ENCODE measurements at regions not wholly inside any gene's neighbourhood (a gene's known extent, or its start where the extent isn't known, plus 50 kb on each side); places are given as distances from the start of the nearest gene placed in this dataset.

DNA sequence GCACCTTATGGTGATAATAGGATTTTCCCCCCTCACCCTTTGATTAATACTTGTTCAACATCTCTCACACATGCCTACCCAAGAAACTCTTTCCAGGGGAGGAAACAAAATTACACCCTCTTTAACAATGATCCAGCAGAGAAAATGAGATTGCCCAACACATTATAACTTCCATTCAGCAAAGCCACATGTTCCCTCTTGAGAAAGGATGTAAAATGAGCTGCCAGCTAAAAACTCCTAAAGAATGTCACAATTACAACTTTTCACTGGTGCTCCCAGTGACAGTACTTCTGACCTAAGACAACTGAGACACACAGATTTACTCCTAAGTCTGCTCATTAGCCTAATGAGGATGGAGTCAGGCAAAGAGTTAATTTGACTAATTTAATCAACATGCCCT, 621.4 kb downstream of the DIAPH3 start:
- no peak overlapping the region for H3K4me3 ChIP-seq (ENCODE audit: control insufficient read depth in 1 of 7, extremely low read depth in 1 of 7, insufficient read depth in 4 of 7, low read depth in 2 of 7, low read length in 6 of 7)
- no peaks in the 10 kb centered on the region for H3K4me1 ChIP-seq (ENCODE audit: control extremely low read depth in 1 of 4, control insufficient read depth in 4 of 4, insufficient read depth in 4 of 4, low read length in 3 of 4)
- POLR2A ChIA-PET = no interaction called here
- H3K9me3 ChIP-seq (ENCODE audit: control extremely low read depth in 1 of 5, control insufficient read depth in 4 of 5, insufficient read depth in 2 of 5, low read depth in 1 of 5, low read length in 4 of 5) = no peaks in the 10 kb centered on the region
- CTCF ChIA-PET = no interaction called here
- H3K27ac ChIP-seq (ENCODE audit: insufficient read depth in 1 of 2, low read depth in 1 of 2, low read length in 2 of 2, poor library complexity in 1 of 2, severe bottlenecking in 2 of 2) = no peak overlapping the region
- no peaks in the 10 kb centered on the region for H3K36me3 ChIP-seq (ENCODE audit: control insufficient read depth in 4 of 4, insufficient read depth in 4 of 4, low read length in 3 of 4)
- DNase-seq = no peak
- H3K27me3 ChIP-seq (replicated peaks in 2 of 5; ENCODE audit: control insufficient read depth in 4 of 5, insufficient read depth in 5 of 5, low read length in 4 of 5) = no peaks in the 10 kb centered on the region

DNA sequence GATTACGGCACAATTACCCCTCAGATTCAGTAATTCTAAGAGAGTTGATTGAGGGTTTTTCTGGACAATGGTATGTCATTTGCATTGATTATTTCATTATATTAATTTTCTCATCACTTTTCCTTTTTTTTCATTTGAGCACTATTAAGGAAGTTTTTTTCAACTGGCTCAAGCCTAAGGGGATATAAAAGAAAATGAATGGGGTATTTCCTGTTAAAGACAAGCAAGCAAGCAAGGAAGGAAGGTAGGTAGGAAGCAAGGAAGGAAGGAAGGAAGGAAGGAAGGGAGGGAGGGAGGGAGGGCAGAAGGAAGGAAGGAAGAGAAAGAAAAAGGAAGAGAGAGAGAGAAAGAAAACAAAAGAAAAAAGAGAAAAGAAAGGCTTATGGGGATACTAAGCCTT, 620.3 kb downstream of the DIAPH3 start:
- no peaks in the 10 kb centered on the region for H3K27me3 ChIP-seq (replicated peaks in 2 of 5; ENCODE audit: control insufficient read depth in 4 of 5, insufficient read depth in 5 of 5, low read length in 4 of 5)
- CTCF ChIA-PET = no interaction called here

DNA sequence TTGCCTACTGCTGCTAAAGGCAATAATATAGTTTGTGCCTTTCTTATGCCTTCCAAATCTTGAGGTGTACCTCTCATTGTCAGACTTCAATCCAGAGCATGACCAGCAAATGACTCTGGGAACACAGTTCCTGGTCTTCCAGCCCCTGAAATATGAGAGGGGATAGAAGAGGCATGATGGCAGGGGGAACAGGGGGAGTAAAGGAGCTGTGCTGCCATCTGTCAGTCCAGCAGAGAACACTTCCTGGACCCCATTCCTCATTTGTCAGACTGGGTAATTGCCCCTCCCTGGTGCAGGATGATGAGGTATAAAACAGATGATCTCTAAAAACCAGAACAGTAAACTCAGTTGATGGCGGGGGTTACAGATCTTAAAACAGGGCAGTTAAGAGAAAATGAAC, 618.7 kb downstream of the DIAPH3 start:
- Histone ChIP-seq H3K27me3 (replicated peaks in 2 of 5; ENCODE audit: control insufficient read depth in 4 of 5, insufficient read depth in 5 of 5, low read length in 4 of 5) (no peaks in the 10 kb centered on the region), H3K27ac (ENCODE audit: insufficient read depth in 1 of 2, low read depth in 1 of 2, low read length in 2 of 2, poor library complexity in 1 of 2, severe bottlenecking in 2 of 2) (no peak overlapping the region), H3K9me3 (ENCODE audit: control extremely low read depth in 1 of 5, control insufficient read depth in 4 of 5, insufficient read depth in 2 of 5, low read depth in 1 of 5, low read length in 4 of 5) (peaks cover 0 to 7% (median 0%) of the 10 kb centered on the region in 5 experiments), H3K4me3 (ENCODE audit: control insufficient read depth in 1 of 7, extremely low read depth in 1 of 7, insufficient read depth in 4 of 7, low read depth in 2 of 7, low read length in 6 of 7) (no peak overlapping the region), H3K36me3 (ENCODE audit: control insufficient read depth in 4 of 4, insufficient read depth in 4 of 4, low read length in 3 of 4) (no peaks in the 10 kb centered on the region), H3K4me1 (ENCODE audit: control extremely low read depth in 1 of 4, control insufficient read depth in 4 of 4, insufficient read depth in 4 of 4, low read length in 3 of 4) (no peaks in the 10 kb centered on the region)
- WGBS (ENCODE audit: insufficient coverage) = 100% methylated on average over 1 of the region's 1 CpG
- DNase-seq = no peak
- ChIA-PET CTCF (interaction anchor here (0.6 kb wide), 1 partner anchor 10 kb away, joined by 3 read pairs; no protein-coding TSS in a partner anchor), POLR2A (no interaction called here)

More for the DNA sequence above, 620.3 kb downstream of the DIAPH3 start:
- POLR2A ChIA-PET = no interaction called here
- H3K36me3 ChIP-seq (ENCODE audit: control insufficient read depth in 4 of 4, insufficient read depth in 4 of 4, low read length in 3 of 4) = no peaks in the 10 kb centered on the region
- no peak overlapping the region for H3K4me3 ChIP-seq (ENCODE audit: control insufficient read depth in 1 of 7, extremely low read depth in 1 of 7, insufficient read depth in 4 of 7, low read depth in 2 of 7, low read length in 6 of 7)
- no CpG with 5 or more reads among the region's 1 CpG for WGBS (ENCODE audit: insufficient coverage)
- H3K4me1 ChIP-seq (ENCODE audit: control extremely low read depth in 1 of 4, control insufficient read depth in 4 of 4, insufficient read depth in 4 of 4, low read length in 3 of 4) = no peaks in the 10 kb centered on the region
- DNase-seq = no peak
- no peak overlapping the region for H3K27ac ChIP-seq (ENCODE audit: insufficient read depth in 1 of 2, low read depth in 1 of 2, low read length in 2 of 2, poor library complexity in 1 of 2, severe bottlenecking in 2 of 2)
- H3K9me3 ChIP-seq (ENCODE audit: control extremely low read depth in 1 of 5, control insufficient read depth in 4 of 5, insufficient read depth in 2 of 5, low read depth in 1 of 5, low read length in 4 of 5) = peaks cover 0 to under 1% (median 0%) of the 10 kb centered on the region in 5 experiments

DNA sequence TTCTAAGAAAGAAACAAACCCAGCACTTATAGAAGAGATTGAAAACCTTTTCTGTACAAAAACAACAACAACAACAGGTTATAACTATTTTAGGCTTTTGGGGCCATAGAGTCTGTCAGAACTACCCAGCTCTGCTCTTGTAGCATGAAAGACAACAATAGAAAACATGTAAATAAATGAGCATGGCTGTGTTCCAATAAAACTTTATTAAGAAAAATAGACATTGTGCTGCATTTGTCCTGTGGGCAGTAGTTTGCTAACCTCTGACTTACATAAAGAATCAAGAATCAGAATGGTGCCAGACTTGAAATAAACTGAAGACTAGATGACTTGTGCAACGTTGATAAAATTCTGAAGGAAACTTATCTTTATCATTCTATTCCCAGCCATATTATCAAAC, 617.5 kb downstream of the DIAPH3 start:
- Histone ChIP-seq H3K4me3 (ENCODE audit: control insufficient read depth in 1 of 7, extremely low read depth in 1 of 7, insufficient read depth in 4 of 7, low read depth in 2 of 7, low read length in 6 of 7) (no peak overlapping the region), H3K27me3 (replicated peaks in 2 of 5; ENCODE audit: control insufficient read depth in 4 of 5, insufficient read depth in 5 of 5, low read length in 4 of 5) (no peaks in the 10 kb centered on the region), H3K4me1 (ENCODE audit: control extremely low read depth in 1 of 4, control insufficient read depth in 4 of 4, insufficient read depth in 4 of 4, low read length in 3 of 4) (no peaks in the 10 kb centered on the region), H3K36me3 (ENCODE audit: control insufficient read depth in 4 of 4, insufficient read depth in 4 of 4, low read length in 3 of 4) (no peaks in the 10 kb centered on the region), H3K27ac (ENCODE audit: insufficient read depth in 1 of 2, low read depth in 1 of 2, low read length in 2 of 2, poor library complexity in 1 of 2, severe bottlenecking in 2 of 2) (no peak overlapping the region), H3K9me3 (ENCODE audit: control extremely low read depth in 1 of 5, control insufficient read depth in 4 of 5, insufficient read depth in 2 of 5, low read depth in 1 of 5, low read length in 4 of 5) (peaks cover 0 to 17% (median 0%) of the 10 kb centered on the region in 5 experiments)
- 67% methylated on average over 1 of the region's 1 CpG for WGBS (ENCODE audit: insufficient coverage)
- CTCF ChIA-PET = no interaction called here
- POLR2A ChIA-PET = no interaction called here
- DNase-seq = no peak

DNA sequence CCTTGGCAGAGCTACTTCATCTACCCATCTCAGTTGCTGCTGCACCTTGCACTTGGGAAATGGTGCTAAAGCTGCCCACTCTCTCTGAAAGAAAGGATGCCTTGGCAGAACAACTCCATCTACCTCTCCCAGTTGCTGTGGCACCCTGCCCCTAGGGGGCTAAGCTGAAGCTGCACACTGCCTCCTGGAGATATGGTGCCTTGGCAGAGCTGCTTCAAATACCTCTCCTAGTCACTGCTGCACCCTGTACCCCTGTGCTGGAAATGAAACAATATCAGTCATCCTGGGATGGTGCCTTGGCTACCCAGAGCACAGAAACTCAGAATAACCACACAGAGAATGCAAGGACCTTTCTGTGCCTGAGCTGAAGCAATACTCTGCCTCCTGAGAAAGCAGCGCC, 615.8 kb downstream of the DIAPH3 start:
- POLR2A ChIA-PET = interaction anchor here (0.6 kb wide), 1 partner anchor 56 kb away, joined by 3 read pairs; no protein-coding TSS in a partner anchor
- Histone ChIP-seq H3K27me3 (replicated peaks in 2 of 5; ENCODE audit: control insufficient read depth in 4 of 5, insufficient read depth in 5 of 5, low read length in 4 of 5) (no peaks in the 10 kb centered on the region), H3K36me3 (ENCODE audit: control insufficient read depth in 4 of 4, insufficient read depth in 4 of 4, low read length in 3 of 4) (no peaks in the 10 kb centered on the region), H3K4me1 (ENCODE audit: control extremely low read depth in 1 of 4, control insufficient read depth in 4 of 4, insufficient read depth in 4 of 4, low read length in 3 of 4) (no peaks in the 10 kb centered on the region), H3K9me3 (ENCODE audit: control extremely low read depth in 1 of 5, control insufficient read depth in 4 of 5, insufficient read depth in 2 of 5, low read depth in 1 of 5, low read length in 4 of 5) (peaks cover 0 to 17% (median 2%) of the 10 kb centered on the region in 5 experiments), H3K4me3 (ENCODE audit: control insufficient read depth in 1 of 7, extremely low read depth in 1 of 7, insufficient read depth in 4 of 7, low read depth in 2 of 7, low read length in 6 of 7) (no peak overlapping the region), H3K27ac (ENCODE audit: insufficient read depth in 1 of 2, low read depth in 1 of 2, low read length in 2 of 2, poor library complexity in 1 of 2, severe bottlenecking in 2 of 2) (no peak overlapping the region)
- WGBS (ENCODE audit: insufficient coverage) = 100% methylated on average over 1 of the region's 1 CpG
- no peak for DNase-seq
- CTCF ChIA-PET = no interaction called here

DNA sequence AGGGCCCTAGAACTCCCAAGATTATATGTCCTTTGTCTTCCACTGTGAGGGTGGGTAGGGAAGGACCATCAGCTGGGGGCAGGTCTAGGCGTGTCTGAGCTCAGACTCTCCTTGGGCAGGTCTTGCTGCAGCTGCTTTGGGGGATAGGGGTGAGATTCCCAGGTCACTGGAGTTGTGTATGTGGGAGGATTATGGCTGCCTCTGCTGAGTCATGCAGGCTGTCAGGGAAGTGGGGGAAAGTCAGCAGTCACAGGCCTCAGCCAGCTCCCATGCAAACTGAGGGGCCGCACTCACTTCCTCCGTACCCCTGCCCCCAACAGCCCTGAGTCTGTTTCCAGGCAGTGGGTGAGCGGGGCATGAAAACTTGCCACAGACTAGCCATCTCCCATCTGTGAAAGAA, 600.8 kb downstream of the DIAPH3 start:
- CTCF ChIA-PET = no interaction called here
- Histone ChIP-seq H3K4me3 (ENCODE audit: control insufficient read depth in 1 of 7, extremely low read depth in 1 of 7, insufficient read depth in 4 of 7, low read depth in 2 of 7, low read length in 6 of 7) (no peak overlapping the region), H3K27ac (ENCODE audit: insufficient read depth in 1 of 2, low read depth in 1 of 2, low read length in 2 of 2, poor library complexity in 1 of 2, severe bottlenecking in 2 of 2) (no peak overlapping the region), H3K27me3 (replicated peaks in 2 of 5; ENCODE audit: control insufficient read depth in 4 of 5, insufficient read depth in 5 of 5, low read length in 4 of 5) (no peaks in the 10 kb centered on the region), H3K36me3 (ENCODE audit: control insufficient read depth in 4 of 4, insufficient read depth in 4 of 4, low read length in 3 of 4) (no peaks in the 10 kb centered on the region), H3K4me1 (ENCODE audit: control extremely low read depth in 1 of 4, control insufficient read depth in 4 of 4, insufficient read depth in 4 of 4, low read length in 3 of 4) (no peaks in the 10 kb centered on the region), H3K9me3 (ENCODE audit: control extremely low read depth in 1 of 5, control insufficient read depth in 4 of 5, insufficient read depth in 2 of 5, low read depth in 1 of 5, low read length in 4 of 5) (peaks cover 0 to 17% (median 2%) of the 10 kb centered on the region in 5 experiments)
- 100% methylated on average over 1 of the region's 4 CpGs for WGBS (ENCODE audit: insufficient coverage)
- POLR2A ChIA-PET = interaction anchor here (0.5 kb wide), 1 partner anchor 575 kb away, joined by 4 read pairs; no protein-coding TSS in a partner anchor
- DNase-seq = no peak

DNA sequence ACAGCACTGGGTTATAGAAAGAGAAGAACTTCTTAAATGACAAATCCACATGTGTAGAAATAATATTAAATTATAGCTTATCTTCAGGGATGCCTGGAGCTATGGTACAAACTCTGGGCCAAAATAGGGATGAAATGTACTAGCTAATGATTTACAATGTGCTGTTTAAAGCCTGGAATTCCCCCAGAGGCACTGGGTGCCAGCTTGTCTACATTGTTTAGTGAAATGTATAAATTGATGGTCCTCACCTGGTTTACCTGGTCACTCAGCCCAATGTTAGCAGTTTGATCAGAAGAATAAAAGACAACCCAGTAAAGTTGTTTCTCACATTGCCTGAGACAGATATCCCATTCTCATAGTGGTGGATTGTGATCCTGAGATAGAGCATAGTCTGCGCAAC, 597.2 kb downstream of the DIAPH3 start:
- no peaks in the 10 kb centered on the region for H3K4me1 ChIP-seq (ENCODE audit: control extremely low read depth in 1 of 4, control insufficient read depth in 4 of 4, insufficient read depth in 4 of 4, low read length in 3 of 4)
- ChIA-PET POLR2A (no interaction called here), CTCF (no interaction called here)
- no peak for DNase-seq
- WGBS (ENCODE audit: insufficient coverage) = no CpG with 5 or more reads among the region's 1 CpG
- H3K27ac ChIP-seq (ENCODE audit: insufficient read depth in 1 of 2, low read depth in 1 of 2, low read length in 2 of 2, poor library complexity in 1 of 2, severe bottlenecking in 2 of 2) = no peak overlapping the region
- H3K4me3 ChIP-seq (ENCODE audit: control insufficient read depth in 1 of 7, extremely low read depth in 1 of 7, insufficient read depth in 4 of 7, low read depth in 2 of 7, low read length in 6 of 7) = no peak overlapping the region
- peaks cover 0 to 9% (median 2%) of the 10 kb centered on the region in 5 experiments for H3K9me3 ChIP-seq (ENCODE audit: control extremely low read depth in 1 of 5, control insufficient read depth in 4 of 5, insufficient read depth in 2 of 5, low read depth in 1 of 5, low read length in 4 of 5)
- H3K36me3 ChIP-seq (ENCODE audit: control insufficient read depth in 4 of 4, insufficient read depth in 4 of 4, low read length in 3 of 4) = no peaks in the 10 kb centered on the region
- H3K27me3 ChIP-seq (replicated peaks in 2 of 5; ENCODE audit: control insufficient read depth in 4 of 5, insufficient read depth in 5 of 5, low read length in 4 of 5) = no peaks in the 10 kb centered on the region
